Breast epithelium (tissue), 4 donors: ENCODE measurements at regions not wholly inside any gene's neighbourhood (a gene's known extent, or its start where the extent isn't known, plus 50 kb on each side); places are given as distances from the start of the nearest gene placed in this dataset.

ENCODE experiments used
- DNase-seq, 2 donors: peaks; one replicate each; pipeline ENCODE4 v3.0.0-alpha.2; 2019; ENCODE audit warnings: low spot score in 2 of 2
- H3K27ac ChIP-seq, 2 donors: fragments of 200-600 bp; sonication (generic) in 1 of 2; one replicate each; pipeline ENCODE4 v1.5.1; 2016 to 2019; ENCODE audit warnings: mild to moderate bottlenecking in 1 of 2
- H3K27me3 ChIP-seq, 2 donors: fragments of 200-600 bp; sonication (generic) in 1 of 2; one replicate each; pipeline versions ENCODE4 v1.5.1 to v1.6.0; 2017 to 2019; ENCODE audit warnings: control low read depth in 1 of 2, mild to moderate bottlenecking in 1 of 2
- H3K36me3 ChIP-seq: fragments of 200-600 bp; one replicate; pipeline ENCODE4 v1.5.1; 2019
- H3K4me1 ChIP-seq, 2 donors: fragments of 200-600 bp; sonication (generic); one replicate each; pipeline ENCODE4 v1.5.1; 2016 to 2019; ENCODE audit warnings: control low read depth in 1 of 2
- H3K4me3 ChIP-seq, 3 donors: fragments of 200-600 bp; sonication (generic); 1 replicate in 2 of 3; 2 replicates in 1 of 3; pipeline ENCODE4 v1.5.1; 2016 to 2019; ENCODE audit warnings: mild to moderate bottlenecking in 3 of 3, moderate library complexity in 2 of 3
- H3K9me3 ChIP-seq, 2 donors: fragments of 200-600 bp; sonication (generic) in 1 of 2; one replicate each; pipeline ENCODE4 v1.5.1; 2016 to 2019; ENCODE audit warnings: control low read depth in 1 of 2
- POLR2A ChIP-seq: fragments of 450-650 bp; IDR thresholded peaks from one replicate; pipeline ENCODE4 v1.6.1; 2016; ENCODE audit warnings: antibody characterized with exemption, mild to moderate bottlenecking, moderate library complexity
- POLR2AphosphoS5 ChIP-seq, 3 donors: sonication (generic); formaldehyde crosslinking; IDR thresholded peaks; one replicate each; pipeline ENCODE4 v1.6.1; 2017; ENCODE audit warnings: antibody characterized with exemption in 3 of 3
- intact Hi-C: fragments of 100-400 bp; cut with DNase I; formaldehyde crosslinking; loops from one replicate; pipeline ENCODE4 v1.15.1; 2023; ENCODE audit warnings: low total_unique reads
- TF ChIP-seq, protein P1 (sequence below), 3 donors: fragments of 450-650 bp; IDR thresholded peaks; one replicate each; pipeline ENCODE4 v1.5.1; 2016 to 2017; ENCODE audit warnings: antibody characterized with exemption in 3 of 3, mild to moderate bottlenecking in 3 of 3, moderate library complexity in 3 of 3

DNA sequence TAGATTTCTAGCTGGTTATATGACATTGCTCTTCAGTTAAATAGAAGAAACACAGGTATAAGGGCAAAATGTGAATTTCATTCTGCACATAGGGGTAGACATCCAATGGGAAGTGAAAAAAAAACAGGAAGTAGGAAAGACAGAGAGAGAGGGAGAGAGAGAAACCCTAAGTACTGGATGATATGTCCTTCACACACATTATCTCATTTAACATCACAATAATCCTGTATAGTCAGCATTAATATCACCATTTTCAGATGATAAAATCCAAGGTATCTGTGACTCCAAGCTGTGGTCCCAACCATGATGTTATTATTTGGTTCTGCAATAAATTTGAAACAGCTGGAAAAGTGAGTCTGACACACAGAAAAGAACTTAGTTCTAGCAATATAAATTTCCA is 759.9 kb downstream of the SATB2 start:
- no peaks in the 10 kb centered on the region for H3K27me3 ChIP-seq
- no peak for TF ChIP-seq POLR2A
- TF ChIP-seq, protein P1, sequence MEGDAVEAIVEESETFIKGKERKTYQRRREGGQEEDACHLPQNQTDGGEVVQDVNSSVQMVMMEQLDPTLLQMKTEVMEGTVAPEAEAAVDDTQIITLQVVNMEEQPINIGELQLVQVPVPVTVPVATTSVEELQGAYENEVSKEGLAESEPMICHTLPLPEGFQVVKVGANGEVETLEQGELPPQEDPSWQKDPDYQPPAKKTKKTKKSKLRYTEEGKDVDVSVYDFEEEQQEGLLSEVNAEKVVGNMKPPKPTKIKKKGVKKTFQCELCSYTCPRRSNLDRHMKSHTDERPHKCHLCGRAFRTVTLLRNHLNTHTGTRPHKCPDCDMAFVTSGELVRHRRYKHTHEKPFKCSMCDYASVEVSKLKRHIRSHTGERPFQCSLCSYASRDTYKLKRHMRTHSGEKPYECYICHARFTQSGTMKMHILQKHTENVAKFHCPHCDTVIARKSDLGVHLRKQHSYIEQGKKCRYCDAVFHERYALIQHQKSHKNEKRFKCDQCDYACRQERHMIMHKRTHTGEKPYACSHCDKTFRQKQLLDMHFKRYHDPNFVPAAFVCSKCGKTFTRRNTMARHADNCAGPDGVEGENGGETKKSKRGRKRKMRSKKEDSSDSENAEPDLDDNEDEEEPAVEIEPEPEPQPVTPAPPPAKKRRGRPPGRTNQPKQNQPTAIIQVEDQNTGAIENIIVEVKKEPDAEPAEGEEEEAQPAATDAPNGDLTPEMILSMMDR (IDR thresholded peaks at IDR 0.05) = no peak
- H3K4me1 ChIP-seq = no peaks in the 10 kb centered on the region
- H3K4me3 ChIP-seq = no peak overlapping the region
- no peak for DNase-seq
- intact Hi-C loops = no loop called here
- H3K27ac ChIP-seq = no peak overlapping the region
- no peaks in the 10 kb centered on the region for H3K9me3 ChIP-seq
- H3K36me3 ChIP-seq = no peaks in the 10 kb centered on the region

DNA sequence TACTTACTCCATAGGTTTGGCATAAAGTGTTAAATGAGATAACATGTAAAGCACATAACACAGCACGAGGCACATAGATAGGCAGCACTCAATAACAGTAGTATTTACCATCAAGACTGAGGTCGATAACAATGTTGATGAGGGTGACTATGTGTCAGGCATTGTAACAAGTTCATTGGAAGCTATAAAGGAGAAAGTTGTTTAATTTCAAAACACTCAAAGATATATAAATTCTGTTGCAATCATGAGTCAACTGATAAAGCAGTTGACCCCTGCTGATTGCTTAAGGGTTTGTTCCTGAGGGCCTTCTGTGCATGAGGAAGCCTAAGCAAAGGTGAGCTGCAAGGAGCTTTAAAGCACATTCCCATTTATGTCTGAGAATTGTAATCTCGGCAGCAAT is 760.5 kb downstream of the SATB2 start:
- Histone ChIP-seq H3K4me3 (no peak overlapping the region), H3K4me1 (no peaks in the 10 kb centered on the region), H3K27me3 (no peaks in the 10 kb centered on the region), H3K36me3 (no peaks in the 10 kb centered on the region), H3K9me3 (no peaks in the 10 kb centered on the region), H3K27ac (no peak overlapping the region)
- TF ChIP-seq, protein P1 (IDR thresholded peaks at IDR 0.05) = no peak
- TF ChIP-seq POLR2AphosphoS5 (IDR thresholded peaks at IDR 0.05) (no peak), POLR2A (no peak)
- intact Hi-C loops = no loop called here
- no peak for DNase-seq

DNA sequence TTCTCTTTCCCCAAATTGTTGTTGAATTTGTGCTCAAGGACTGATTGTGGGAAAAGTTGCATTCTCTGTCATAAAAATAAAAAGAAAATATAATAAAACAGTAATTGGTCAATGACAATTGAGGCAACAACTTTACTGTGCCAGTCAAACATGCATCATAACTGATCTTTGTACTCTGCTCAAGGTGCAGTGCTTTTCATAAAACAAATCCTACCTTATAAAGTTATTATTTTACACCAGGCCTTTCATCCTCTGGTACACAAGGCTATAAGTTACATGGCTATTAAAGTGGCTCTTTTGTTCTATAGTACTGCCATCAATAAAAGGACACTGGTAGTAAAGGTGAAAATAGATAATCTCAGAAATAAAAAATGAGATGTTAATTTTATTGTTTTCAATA is 761.9 kb downstream of the SATB2 start:
- Histone ChIP-seq H3K27ac (no peak overlapping the region), H3K27me3 (no peaks in the 10 kb centered on the region), H3K4me3 (no peak overlapping the region), H3K36me3 (no peaks in the 10 kb centered on the region), H3K9me3 (no peaks in the 10 kb centered on the region), H3K4me1 (no peaks in the 10 kb centered on the region)
- intact Hi-C loops = no loop called here
- no peak for DNase-seq
- TF ChIP-seq POLR2A (no peak), POLR2AphosphoS5 (IDR thresholded peaks at IDR 0.05) (no peak)
- TF ChIP-seq, protein P1 (IDR thresholded peaks at IDR 0.05) = no peak

DNA sequence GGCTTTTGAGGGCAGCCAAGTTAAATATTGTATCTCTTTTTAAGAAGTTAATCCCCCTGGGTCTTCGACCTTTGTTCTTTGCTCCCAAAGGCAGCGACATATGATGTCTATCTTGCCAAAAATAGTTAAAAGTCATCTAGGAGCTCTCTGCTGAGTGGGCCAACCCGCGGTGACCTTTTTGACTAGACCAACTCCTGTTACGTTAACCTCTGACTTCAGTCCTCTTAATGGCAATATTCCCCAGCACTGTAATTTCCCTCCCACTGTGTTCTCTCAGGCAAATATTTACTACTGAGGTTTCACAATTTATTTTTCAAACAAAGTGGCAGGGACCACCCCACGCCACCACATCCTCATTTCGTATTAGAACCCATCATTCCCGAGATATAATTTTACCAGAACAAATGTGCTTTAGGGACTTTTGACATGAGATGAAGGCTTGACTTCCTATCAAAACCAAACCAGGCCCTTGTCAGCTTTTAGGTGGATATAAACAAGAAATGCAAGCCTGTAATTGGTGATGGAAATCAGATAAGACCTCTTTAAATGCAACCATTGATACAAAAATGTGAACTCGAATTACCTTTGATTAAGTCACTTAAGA is 764.7 kb downstream of the SATB2 start:
- H3K27ac ChIP-seq = no peak overlapping the region
- intact Hi-C loops = no loop called here
- no peaks in the 10 kb centered on the region for H3K36me3 ChIP-seq
- no peak for DNase-seq
- H3K4me1 ChIP-seq = no peaks in the 10 kb centered on the region
- H3K9me3 ChIP-seq = no peaks in the 10 kb centered on the region
- H3K4me3 ChIP-seq = no peak overlapping the region
- no peaks in the 10 kb centered on the region for H3K27me3 ChIP-seq
- no peak for TF ChIP-seq POLR2AphosphoS5 (IDR thresholded peaks at IDR 0.05)
- TF ChIP-seq, protein P1 (IDR thresholded peaks at IDR 0.05) = no peak
- TF ChIP-seq POLR2A = no peak

DNA sequence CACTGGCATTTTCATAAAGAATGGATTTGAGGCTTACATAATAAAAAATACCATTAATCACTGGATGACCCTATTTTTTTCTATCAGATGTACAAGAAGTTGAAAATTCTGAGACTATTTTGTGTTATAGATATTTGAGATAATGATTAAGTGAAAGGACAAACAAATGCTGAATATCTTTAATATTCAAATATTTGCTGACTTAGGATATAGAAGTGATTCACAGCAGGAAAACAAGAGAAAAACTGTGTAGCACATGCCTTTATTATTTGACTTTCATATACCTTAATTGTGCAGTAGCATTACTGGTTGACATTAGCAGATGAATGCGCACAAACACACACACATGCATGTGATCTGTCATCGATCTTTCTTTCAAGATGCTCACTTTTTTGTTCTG is 766.5 kb downstream of the SATB2 start:
- DNase-seq = no peak
- Histone ChIP-seq H3K36me3 (no peaks in the 10 kb centered on the region), H3K9me3 (no peaks in the 10 kb centered on the region), H3K4me3 (no peak overlapping the region), H3K4me1 (no peaks in the 10 kb centered on the region), H3K27me3 (no peaks in the 10 kb centered on the region), H3K27ac (no peak overlapping the region)
- TF ChIP-seq, protein P1 (IDR thresholded peaks at IDR 0.05) = no peak
- TF ChIP-seq POLR2AphosphoS5 (IDR thresholded peaks at IDR 0.05) (no peak), POLR2A (no peak)
- intact Hi-C loops = no loop called here
